ENCODE measurements at regions not wholly inside any gene's neighbourhood (a gene's known extent, or its start where the extent isn't known, plus 50 kb on each side); places are given as distances from the start of the nearest gene placed in this dataset.

GRCh38 chr7:114086537-114086913 lies 167.7 kb upstream of the PPP1R3A start:
- no peak for TF ChIP-seq CTCF (IDR thresholded peaks at IDR 0.05)
- TF ChIP-seq POLR2A (IDR thresholded peaks at IDR 0.05) = no peak

All from adrenal gland (tissue), 5 donors.